ENCODE measurements at regions not wholly inside any gene's neighbourhood (a gene's known extent, or its start where the extent isn't known, plus 50 kb on each side); places are given as distances from the start of the nearest gene placed in this dataset.

- BruUV-seq (replicated peaks), result no TSS peak
- no peak for ATAC-seq
These were observed 1384.0 kb downstream of the ZPLD1 start for GRCh38 chr3:103818800-103819199.

GRCh38 chr3:103825586-103825985 is 1390.8 kb downstream of the ZPLD1 start:
- intact Hi-C loops (cut with micrococcal nuclease; ENCODE audit: unreplicated experiment) (no loop called here), in situ Hi-C loops (cut with HindIII; ENCODE audit: low pct_unique_long_range_greater_than_20kb, low sequenced_read_pairs) (no loop called here)
- no peaks in the 10 kb centered on the region for H3K27me3 ChIP-seq (ENCODE audit: control insufficient read depth, insufficient read depth, low read length)
- no peaks in the 10 kb centered on the region for H3K4me1 ChIP-seq (ENCODE audit: control insufficient read depth, insufficient read depth, low read length)
- no peak overlapping the region for H3K27ac ChIP-seq (ENCODE audit: low read length)
- H3K36me3 ChIP-seq (ENCODE audit: control insufficient read depth, insufficient read depth, low read length), result no peaks in the 10 kb centered on the region
- no peak for ATAC-seq
- DNase-seq (ENCODE audit: low read depth, low spot score), result no peak
- POLR2A ChIA-PET, result no interaction called here
- no TSS peak for BruUV-seq (replicated peaks)
- CTCF ChIA-PET, result no interaction called here
- H3K4me3 ChIP-seq (ENCODE audit: low read depth in 2 of 2, low read length in 2 of 2), result no peak overlapping the region
- no peak for TF ChIP-seq CTCF (IDR thresholded peaks at IDR 0.05)
- TF ChIP-seq SIN3A (IDR thresholded peaks at IDR 0.05; ENCODE audit: borderline replicate concordance, insufficient read depth, low read depth, low read length), result no peak
- TF ChIP-seq TCF7L2 (IDR thresholded peaks at IDR 0.05; ENCODE audit: low read depth, low read length), result no peak
- no peak for TF ChIP-seq REST (IDR thresholded peaks at IDR 0.05; ENCODE audit: insufficient read depth in 1 of 2, low read depth in 2 of 2, low read length in 1 of 2)
- TF ChIP-seq POLR2AphosphoS5 (IDR thresholded peaks at IDR 0.05; ENCODE audit: low read depth, low read length), result no peak
- H3K9me3 ChIP-seq (ENCODE audit: control insufficient read depth, insufficient read depth, low read depth, low read length), result 0 out of 2 replicates have a peak, but pooled peaks cover 11% of the 10 kb centered on the region

More at GRCh38 chr3:103818800-103819199, 1384.0 kb downstream of the ZPLD1 start:
- Histone ChIP-seq H3K9me3 (ENCODE audit: control insufficient read depth, insufficient read depth, low read depth, low read length) (no peaks in the 10 kb centered on the region), H3K4me1 (ENCODE audit: control insufficient read depth, insufficient read depth, low read length) (no peaks in the 10 kb centered on the region), H3K36me3 (ENCODE audit: control insufficient read depth, insufficient read depth, low read length) (no peaks in the 10 kb centered on the region), H3K27ac (ENCODE audit: low read length) (no peak overlapping the region), H3K27me3 (ENCODE audit: control insufficient read depth, insufficient read depth, low read length) (no peaks in the 10 kb centered on the region), H3K4me3 (ENCODE audit: low read depth in 2 of 2, low read length in 2 of 2) (no peak overlapping the region)
- no peak for DNase-seq (ENCODE audit: low read depth, low spot score)
- ChIA-PET POLR2A (no interaction called here), CTCF (no interaction called here)
- in situ Hi-C loops (cut with HindIII; ENCODE audit: low pct_unique_long_range_greater_than_20kb, low sequenced_read_pairs) (no loop called here), intact Hi-C loops (cut with micrococcal nuclease; ENCODE audit: unreplicated experiment) (no loop called here)
- TF ChIP-seq REST (IDR thresholded peaks at IDR 0.05; ENCODE audit: insufficient read depth in 1 of 2, low read depth in 2 of 2, low read length in 1 of 2) (no peak), TCF7L2 (IDR thresholded peaks at IDR 0.05; ENCODE audit: low read depth, low read length) (no peak), POLR2AphosphoS5 (IDR thresholded peaks at IDR 0.05; ENCODE audit: low read depth, low read length) (no peak), SIN3A (IDR thresholded peaks at IDR 0.05; ENCODE audit: borderline replicate concordance, insufficient read depth, low read depth, low read length) (no peak), CTCF (IDR thresholded peaks at IDR 0.05) (no peak)
